Left ventricle myocardium inferior (tissue), 1 donor: ENCODE measurements at regions not wholly inside any gene's neighbourhood (a gene's known extent, or its start where the extent isn't known, plus 50 kb on each side); places are given as distances from the start of the nearest gene placed in this dataset.

ENCODE experiments used
- DNase-seq: peaks from one replicate; pipeline ENCODE4 v3.0.0-alpha.2; 2020
- H3K27ac ChIP-seq: fragments of 200-600 bp; replicated peaks from 2 replicates; pipeline ENCODE4 v1.8.0; 2021
- H3K27me3 ChIP-seq: fragments of 200-600 bp; 2 replicates; pipeline ENCODE4 v1.8.0; 2021; ENCODE audit warnings: low read depth
- H3K36me3 ChIP-seq: fragments of 200-600 bp; 2 replicates; pipeline ENCODE4 v1.8.0; 2021
- H3K4me1 ChIP-seq: fragments of 200-600 bp; 2 replicates; pipeline ENCODE4 v1.8.0; 2021
- H3K4me3 ChIP-seq: fragments of 200-600 bp; 2 replicates; pipeline ENCODE4 v1.8.0; 2021; ENCODE audit warnings: mild to moderate bottlenecking, moderate library complexity
- H3K9me3 ChIP-seq: fragments of 200-600 bp; replicated peaks from 2 replicates; pipeline ENCODE4 v1.8.0; 2021
- CTCF ChIP-seq: fragments of 200-600 bp; IDR thresholded peaks from 2 replicates; pipeline ENCODE4 v1.8.0; 2021; ENCODE audit warnings: antibody characterized with exemption, mild to moderate bottlenecking, borderline replicate concordance
- intact Hi-C: fragments of 100-400 bp; cut with micrococcal nuclease; formaldehyde crosslinking; loops from one replicate; pipeline ENCODE4 v1.11.0; 2022
- donor health status: DM: no; HTN: yes; CAD: no; lungs with severe emphysema.

GRCh38 chrX:39945709-39946108, 152.0 kb downstream of the BCOR start:
- TF ChIP-seq CTCF, result no peak

GRCh38 chrX:39946822-39947221, 150.9 kb downstream of the BCOR start:
- no peak for DNase-seq

More at GRCh38 chrX:39945709-39946108, 152.0 kb downstream of the BCOR start:
- Histone ChIP-seq H3K9me3 (no peaks in the 10 kb centered on the region), H3K36me3 (no peaks in the 10 kb centered on the region), H3K4me3 (no peak overlapping the region), H3K27ac (no peak overlapping the region), H3K27me3 (no peaks in the 10 kb centered on the region), H3K4me1 (no peaks in the 10 kb centered on the region)
- intact Hi-C loops, result no loop called here
- DNase-seq, result no peak

GRCh38 chrX:39948582-39948981, 149.2 kb downstream of the BCOR start:
- no peaks in the 10 kb centered on the region for H3K27me3 ChIP-seq
- no peaks in the 10 kb centered on the region for H3K36me3 ChIP-seq
- no peak overlapping the region for H3K4me3 ChIP-seq
- no peak for DNase-seq
- peaks cover 7% of the 10 kb centered on the region for H3K4me1 ChIP-seq
- H3K9me3 ChIP-seq, result no peaks in the 10 kb centered on the region
- TF ChIP-seq CTCF, result no peak
- intact Hi-C loops, result no loop called here
- no peak overlapping the region for H3K27ac ChIP-seq

More at GRCh38 chrX:39946822-39947221, 150.9 kb downstream of the BCOR start:
- no peaks in the 10 kb centered on the region for H3K36me3 ChIP-seq
- no peaks in the 10 kb centered on the region for H3K27me3 ChIP-seq
- no peaks in the 10 kb centered on the region for H3K9me3 ChIP-seq
- no peak overlapping the region for H3K4me3 ChIP-seq
- no peaks in the 10 kb centered on the region for H3K4me1 ChIP-seq
- no peak overlapping the region for H3K27ac ChIP-seq
- intact Hi-C loops, result no loop called here
- TF ChIP-seq CTCF, result no peak

- no peak for TF ChIP-seq CTCF
- Histone ChIP-seq H3K27me3 (no peaks in the 10 kb centered on the region), H3K36me3 (no peaks in the 10 kb centered on the region), H3K4me1 (peaks cover 16% of the 10 kb centered on the region), H3K4me3 (no peak overlapping the region), H3K9me3 (no peaks in the 10 kb centered on the region), H3K27ac (no peak overlapping the region)
- intact Hi-C loops, result no loop called here
- no peak for DNase-seq
Observed at GRCh38 chrX:39950018-39950688, 147.6 kb downstream of the BCOR start.

- intact Hi-C loops, result no loop called here
- Histone ChIP-seq H3K9me3 (no peaks in the 10 kb centered on the region), H3K36me3 (no peaks in the 10 kb centered on the region), H3K4me3 (no peak overlapping the region), H3K27ac (no peak overlapping the region), H3K27me3 (no peaks in the 10 kb centered on the region), H3K4me1 (peaks cover 18% of the 10 kb centered on the region)
- DNase-seq, result no peak
- no peak for TF ChIP-seq CTCF
Observed at GRCh38 chrX:39952989-39953388, 144.8 kb downstream of the BCOR start.
